A549 (cell line): ENCODE measurements at regions not wholly inside any gene's neighbourhood (a gene's known extent, or its start where the extent isn't known, plus 50 kb on each side); places are given as distances from the start of the nearest gene placed in this dataset.

Experiments
- ATAC-seq, 2 experiments: fragments of 200-7000 bp in 1 of 2; fragments of >200 bp in 1 of 2; cut with Nextera tagmentation in 1 of 2; cut with Tn5 transposase in 1 of 2; 3 replicates each; pipeline versions ENCODE4 v1.8.0 to v1.9.1; 2018 to 2020; ENCODE audit warnings: mild to moderate bottlenecking in 1 of 2, moderate library complexity in 1 of 2
- CTCF ChIA-PET: fragments of 300-600 bp; sonication (Branson Sonifier 250); formaldehyde crosslinking; extraction: SDS; loops from one replicate; lab custom pipeline; 2021; ENCODE audit warnings: antibody characterized with exemption, inconsistent platforms; lab: Yijun Ruan, JAX
- POLR2A ChIA-PET: fragments of 350-600 bp; formaldehyde crosslinking; extraction: SDS; loops from one replicate; lab custom pipeline; 2021; ENCODE audit warnings: antibody characterized with exemption, inconsistent platforms; lab: Yijun Ruan, JAX
- DNase-seq, 2 experiments: peaks; one replicate each; pipeline versions ENCODE4 v3.0.0 to v3.0.0-alpha.2; 2011 to 2016; ENCODE audit warnings: low read depth in 1 of 2, low spot score in 1 of 2
- FAIRE-seq: peaks from 2 replicates; lab custom pipeline; 2011; peaks lifted over from hg19 to GRCh38; lab: Jason Lieb, UNC
- H3K27ac ChIP-seq, 2 experiments: fragments of >200 bp; sonication (Bioruptor Twin); formaldehyde crosslinking; 3 replicates each; pipeline ENCODE4 v1.5.1; 2016 to 2017
- H3K4me1 ChIP-seq: fragments of >200 bp; sonication (Bioruptor Twin); formaldehyde crosslinking; 3 replicates; pipeline ENCODE4 v1.6.1; 2016
- H3K4me2 ChIP-seq: fragments of >200 bp; sonication (Bioruptor Twin); formaldehyde crosslinking; 3 replicates; pipeline ENCODE4 v1.6.1; 2016
- H3K4me3 ChIP-seq: fragments of >200 bp; sonication (Bioruptor Twin); formaldehyde crosslinking; 3 replicates; pipeline ENCODE4 v1.5.1; 2016
- H3K9me3 ChIP-seq: fragments of >200 bp; sonication (Bioruptor Twin); formaldehyde crosslinking; 3 replicates; pipeline ENCODE4 v1.6.1; 2016
- ATOH8 ChIP-seq: fragments of 250-450 bp; sonication (Bioruptor Pico); IDR thresholded peaks from 2 replicates; pipeline ENCODE4 v1.5.0; 2020; ENCODE audit warnings: low read depth, mild to moderate bottlenecking, moderate library complexity
- CHD4 ChIP-seq: fragments of 200-600 bp; sonication (generic); IDR thresholded peaks from 2 replicates; pipeline ENCODE4 v1.6.1; 2016; ENCODE audit warnings: antibody characterized with exemption, mild to moderate bottlenecking, borderline replicate concordance
- CTCF ChIP-seq: fragments of >200 bp; sonication (Bioruptor Twin); formaldehyde crosslinking; IDR thresholded peaks from 3 replicates; pipeline ENCODE4 v1.5.1; 2016
- EHF ChIP-seq: fragments of 250-450 bp; sonication (Bioruptor Pico); IDR thresholded peaks from 2 replicates; pipeline ENCODE4 v1.5.0; 2020; ENCODE audit warnings: mild to moderate bottlenecking
- EHMT2 ChIP-seq: fragments of 200-600 bp; sonication (generic); IDR thresholded peaks from 2 replicates; pipeline ENCODE4 v1.6.1; 2016; ENCODE audit warnings: antibody characterized with exemption, low read depth, mild to moderate bottlenecking, moderate library complexity
- FOSB ChIP-seq: fragments of 250-450 bp; sonication (Bioruptor Pico); IDR thresholded peaks from 2 replicates; pipeline ENCODE4 v1.5.0; 2020; ENCODE audit warnings: mild to moderate bottlenecking, moderate library complexity
- FOSL2 ChIP-seq, 2 experiments: fragments of 450-650 bp in 1 of 2; fragments of >200 bp in 1 of 2; sonication (Bioruptor Twin) in 1 of 2; formaldehyde crosslinking; IDR thresholded peaks; 2 replicates each; pipeline versions ENCODE4 v1.5.0 to v1.6.1; 2016 to 2020; ENCODE audit warnings: mild to moderate bottlenecking in 1 of 2, moderate library complexity in 1 of 2
- FOXS1 ChIP-seq: fragments of 250-450 bp; sonication (Bioruptor Pico); IDR thresholded peaks from 2 replicates; pipeline ENCODE4 v1.5.0; 2020; ENCODE audit warnings: mild to moderate bottlenecking, moderate library complexity
- HES2 ChIP-seq: fragments of >200 bp; sonication (Bioruptor Twin); formaldehyde crosslinking; IDR thresholded peaks from 2 replicates; pipeline ENCODE4 v1.6.1; 2016
- HEYL ChIP-seq: fragments of 250-450 bp; sonication (Bioruptor Pico); IDR thresholded peaks from 2 replicates; pipeline ENCODE4 v1.8.0; 2021; ENCODE audit warnings: mild to moderate bottlenecking, moderate library complexity
- HMGXB4 ChIP-seq: fragments of 250-450 bp; sonication (Bioruptor Pico); IDR thresholded peaks from 2 replicates; pipeline ENCODE4 v1.5.0; 2021; ENCODE audit warnings: mild to moderate bottlenecking, moderate library complexity, borderline replicate concordance
- HOXA7 ChIP-seq: fragments of 250-450 bp; sonication (Bioruptor Pico); IDR thresholded peaks from 2 replicates; pipeline ENCODE4 v1.5.0; 2020; ENCODE audit warnings: mild to moderate bottlenecking, moderate library complexity
- HOXB13 ChIP-seq: fragments of 250-450 bp; sonication (Bioruptor Pico); IDR thresholded peaks from 2 replicates; pipeline ENCODE4 v1.5.0; 2020; ENCODE audit warnings: low read depth, mild to moderate bottlenecking, moderate library complexity
- JUN ChIP-seq, 2 experiments: fragments of >200 bp; sonication (Bioruptor Twin); formaldehyde crosslinking; IDR thresholded peaks; 2 replicates in 1 of 2; 3 replicates in 1 of 2; pipeline ENCODE4 v1.6.1; 2016 to 2017
- KDM1A ChIP-seq: fragments of 200-600 bp; sonication (generic); IDR thresholded peaks from 2 replicates; pipeline ENCODE4 v1.6.1; 2016; ENCODE audit warnings: low read depth, mild to moderate bottlenecking
- KDM5A ChIP-seq: fragments of 200-600 bp; sonication (generic); IDR thresholded peaks from 2 replicates; pipeline ENCODE4 v1.6.1; 2016; ENCODE audit warnings: antibody characterized with exemption, mild to moderate bottlenecking
- MAZ ChIP-seq: fragments of 150-350 bp; IDR thresholded peaks from 2 replicates; pipeline ENCODE4 v1.6.1; 2014; ENCODE audit warnings: antibody characterized with exemption, low read depth, low read length, borderline replicate concordance
- NFE2L2 ChIP-seq: fragments of 150-350 bp; conservative IDR thresholded peaks from 2 replicates; pipeline ENCODE4 v1.6.1; 2014; ENCODE audit warnings: low read length
- NPAS2 ChIP-seq: fragments of 250-450 bp; sonication (Bioruptor Pico); IDR thresholded peaks from 2 replicates; pipeline ENCODE4 v1.8.0; 2022; ENCODE audit warnings: mild to moderate bottlenecking, moderate library complexity, borderline replicate concordance
- NR3C1 ChIP-seq: fragments of >200 bp; sonication (Bioruptor Twin); formaldehyde crosslinking; IDR thresholded peaks from 3 replicates; pipeline ENCODE4 v1.6.1; 2017
- PHF8 ChIP-seq: fragments of 200-600 bp; sonication (generic); IDR thresholded peaks from 2 replicates; pipeline ENCODE4 v1.6.1; 2016; ENCODE audit warnings: low read depth, mild to moderate bottlenecking, antibody characterized with exemption, moderate library complexity, borderline replicate concordance
- RCOR1 ChIP-seq: fragments of 150-350 bp; IDR thresholded peaks from 2 replicates; pipeline ENCODE4 v1.6.1; 2014; ENCODE audit warnings: antibody characterized with exemption, low read length, low read depth
- REST ChIP-seq: fragments of 200-600 bp; sonication (generic); IDR thresholded peaks from 2 replicates; pipeline ENCODE4 v1.6.1; 2016; ENCODE audit warnings: antibody characterized with exemption, mild to moderate bottlenecking, moderate library complexity
- SREBF2 ChIP-seq: fragments of 450-650 bp; IDR thresholded peaks from 2 replicates; pipeline ENCODE4 v1.6.1; 2014; ENCODE audit warnings: mild to moderate bottlenecking, moderate library complexity
- whole genome bisulfite sequencing: methylation state at CpG from one replicate; pipeline ENCODE4 v1.1.6; 2017; ENCODE audit errors: missing lambda C conversion rate; 5-methylcytosine and 5-hydroxymethylcytosine counted together

- Histone ChIP-seq H3K4me1 (no peaks in the 10 kb centered on the region), H3K4me2 (no peak overlapping the region), H3K9me3 (no peaks in the 10 kb centered on the region), H3K4me3 (no peak overlapping the region), H3K27ac (no peak overlapping the region)
- TF ChIP-seq KDM5A = no peak
- TF ChIP-seq KDM1A = no peak
- TF ChIP-seq EHF = no peak
- TF ChIP-seq EHMT2 = no peak
- TF ChIP-seq CHD4 = no peak
- no peak for TF ChIP-seq NR3C1
- TF ChIP-seq MAZ = no peak
- no peak for TF ChIP-seq JUN (IDR thresholded peaks at IDR 0.05)
- no peak for TF ChIP-seq HOXB13 (CRISPR knock-in tag)
- no peak for TF ChIP-seq HOXA7 (CRISPR knock-in tag)
- no peak for FAIRE-seq
- no peak for DNase-seq
- ChIA-PET POLR2A (no interaction called here), CTCF (no interaction called here)
- ATAC-seq = no peak
- WGBS = 14% methylated on average over 8 of the region's 8 CpGs
Measured at GRCh38 chr16:48897698-48898205, 287.8 kb upstream of the N4BP1 start.

- TF ChIP-seq NPAS2 (CRISPR knock-in tag) (no peak), REST (peak; percentile 32; the same call in 1 of the 2 replicates)
- Histone ChIP-seq H3K27ac (no peak overlapping the region), H3K4me2 (no peak overlapping the region), H3K4me1 (no peaks in the 10 kb centered on the region), H3K4me3 (no peak overlapping the region), H3K9me3 (no peaks in the 10 kb centered on the region)
- DNase-seq = no peak
- ChIA-PET POLR2A (no interaction called here), CTCF (no interaction called here)
- ATAC-seq = no peak
- FAIRE-seq = no peak
- 3% methylated on average over 5 of the region's 5 CpGs for WGBS
Measured at GRCh38 chr16:48895142-48895541, 285.2 kb upstream of the N4BP1 start.

GRCh38 chr16:48892893-48893292, 282.9 kb upstream of the N4BP1 start:
- Histone ChIP-seq H3K4me1 (no peaks in the 10 kb centered on the region), H3K9me3 (no peaks in the 10 kb centered on the region), H3K4me2 (no peak overlapping the region), H3K27ac (no peak overlapping the region), H3K4me3 (no peak overlapping the region)
- no peak for TF ChIP-seq HES2
- no peak for TF ChIP-seq HEYL (CRISPR knock-in tag)
- no peak for TF ChIP-seq CTCF
- no peak for TF ChIP-seq FOXS1 (CRISPR knock-in tag)
- no peak for TF ChIP-seq FOSL2 (IDR thresholded peaks at IDR 0.05)
- no peak for TF ChIP-seq FOSL2 (CRISPR knock-in tag; IDR thresholded peaks at IDR 0.05)
- no peak for TF ChIP-seq JUN (IDR thresholded peaks at IDR 0.05)
- TF ChIP-seq EHMT2 = no peak
- no peak for TF ChIP-seq NFE2L2
- no peak for TF ChIP-seq HMGXB4 (CRISPR knock-in tag)
- no peak for TF ChIP-seq SREBF2
- TF ChIP-seq FOSB (CRISPR knock-in tag) = no peak
- no peak for TF ChIP-seq EHF
- no peak for TF ChIP-seq PHF8
- TF ChIP-seq HOXB13 (CRISPR knock-in tag) = no peak
- no peak for TF ChIP-seq RCOR1
- no peak for TF ChIP-seq ATOH8 (CRISPR knock-in tag)
- WGBS = 45% methylated on average over 2 of the region's 2 CpGs
- CTCF ChIA-PET = no interaction called here
- no peak for ATAC-seq
- no peak for FAIRE-seq
- POLR2A ChIA-PET = no interaction called here
- peak in 1 of 2 experiments; percentile 4 for DNase-seq
